ENCODE measurements at regions not wholly inside any gene's neighbourhood (a gene's known extent, or its start where the extent isn't known, plus 50 kb on each side); places are given as distances from the start of the nearest gene placed in this dataset.

- TF ChIP-seq, protein P1, sequence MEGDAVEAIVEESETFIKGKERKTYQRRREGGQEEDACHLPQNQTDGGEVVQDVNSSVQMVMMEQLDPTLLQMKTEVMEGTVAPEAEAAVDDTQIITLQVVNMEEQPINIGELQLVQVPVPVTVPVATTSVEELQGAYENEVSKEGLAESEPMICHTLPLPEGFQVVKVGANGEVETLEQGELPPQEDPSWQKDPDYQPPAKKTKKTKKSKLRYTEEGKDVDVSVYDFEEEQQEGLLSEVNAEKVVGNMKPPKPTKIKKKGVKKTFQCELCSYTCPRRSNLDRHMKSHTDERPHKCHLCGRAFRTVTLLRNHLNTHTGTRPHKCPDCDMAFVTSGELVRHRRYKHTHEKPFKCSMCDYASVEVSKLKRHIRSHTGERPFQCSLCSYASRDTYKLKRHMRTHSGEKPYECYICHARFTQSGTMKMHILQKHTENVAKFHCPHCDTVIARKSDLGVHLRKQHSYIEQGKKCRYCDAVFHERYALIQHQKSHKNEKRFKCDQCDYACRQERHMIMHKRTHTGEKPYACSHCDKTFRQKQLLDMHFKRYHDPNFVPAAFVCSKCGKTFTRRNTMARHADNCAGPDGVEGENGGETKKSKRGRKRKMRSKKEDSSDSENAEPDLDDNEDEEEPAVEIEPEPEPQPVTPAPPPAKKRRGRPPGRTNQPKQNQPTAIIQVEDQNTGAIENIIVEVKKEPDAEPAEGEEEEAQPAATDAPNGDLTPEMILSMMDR (IDR thresholded peaks at IDR 0.05): no peak
These were observed 325.6 kb downstream of the PRELID2 start for GRCh38 chr5:145509336-145510136.

DNA sequence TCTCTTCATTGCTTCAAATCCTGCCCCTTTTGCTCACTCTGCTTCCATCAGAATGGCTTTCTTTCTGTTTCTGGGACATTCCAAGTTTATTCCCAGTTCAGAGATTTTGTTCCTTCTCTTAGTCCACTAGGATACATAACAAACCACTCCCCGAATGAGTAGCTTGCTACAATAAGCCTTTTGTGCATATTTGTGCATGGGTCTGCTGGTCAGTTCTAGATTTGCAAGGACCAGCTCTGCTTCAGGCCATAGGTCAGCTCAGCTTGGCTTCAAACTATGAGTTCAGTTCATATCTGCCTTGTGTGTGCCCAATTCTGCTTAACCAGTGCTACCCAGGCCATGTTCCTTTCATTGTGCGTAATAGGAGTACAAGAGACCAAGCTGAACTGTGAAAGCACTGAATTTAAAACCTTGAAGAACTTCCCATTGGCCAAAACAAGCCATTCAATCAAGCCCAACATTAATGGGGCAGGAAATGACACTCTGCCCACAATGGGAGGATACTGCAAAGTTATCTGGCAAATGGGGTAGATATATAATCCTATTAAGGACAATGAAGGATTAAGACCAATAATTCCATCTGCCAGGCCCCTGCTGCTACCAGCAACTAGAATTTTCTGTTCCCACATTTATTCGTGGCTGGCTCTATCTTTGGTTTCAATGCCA, 328.8 kb downstream of the PRELID2 start:
- TF ChIP-seq, protein P1 (IDR thresholded peaks at IDR 0.05): no peak

DNA sequence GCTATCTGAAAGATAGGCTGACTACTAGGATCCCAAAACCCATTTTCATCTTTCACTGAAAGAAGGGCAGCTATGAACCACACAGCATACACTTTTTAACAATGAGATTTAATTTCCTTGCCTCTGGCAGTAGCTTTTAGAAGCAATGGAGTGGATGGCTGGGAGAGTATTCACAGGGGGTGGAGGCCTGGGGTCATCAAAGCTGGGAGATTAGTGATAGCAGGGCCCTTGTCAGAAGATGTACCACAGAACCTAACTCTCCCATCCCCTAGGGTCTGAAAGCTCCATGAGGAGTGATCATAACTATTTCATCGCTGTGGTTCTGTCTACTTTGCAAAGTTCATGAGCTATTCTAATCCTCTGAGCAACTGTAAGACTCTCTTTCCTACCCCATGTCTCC, 332.2 kb downstream of the PRELID2 start:
- TF ChIP-seq, protein P1 (IDR thresholded peaks at IDR 0.05): no peak

GRCh38 chr5:145500710-145501109, 334.4 kb downstream of the PRELID2 start:
- TF ChIP-seq, protein P1 (IDR thresholded peaks at IDR 0.05): no peak

DNA sequence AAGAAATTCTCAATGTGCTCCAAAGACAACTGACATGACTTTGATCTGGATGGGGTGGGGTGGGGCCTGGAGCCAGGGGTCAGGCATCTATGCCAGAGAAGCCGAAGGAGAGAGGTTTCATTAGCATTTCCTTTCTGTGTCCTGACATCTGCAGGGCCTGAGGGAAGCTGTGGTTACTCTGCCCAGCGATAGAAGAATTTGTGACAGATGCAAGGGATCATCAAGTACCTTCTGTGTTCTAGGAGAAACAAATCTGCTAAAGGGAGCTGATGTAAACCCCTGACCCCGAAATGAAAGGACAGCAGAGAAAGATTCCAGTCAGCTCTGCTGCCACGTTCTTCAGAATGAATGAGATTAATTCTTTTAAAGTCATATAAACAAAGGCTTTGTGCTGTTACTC, 335.7 kb downstream of the PRELID2 start:
- TF ChIP-seq, protein P1 (IDR thresholded peaks at IDR 0.05): no peak

DNA sequence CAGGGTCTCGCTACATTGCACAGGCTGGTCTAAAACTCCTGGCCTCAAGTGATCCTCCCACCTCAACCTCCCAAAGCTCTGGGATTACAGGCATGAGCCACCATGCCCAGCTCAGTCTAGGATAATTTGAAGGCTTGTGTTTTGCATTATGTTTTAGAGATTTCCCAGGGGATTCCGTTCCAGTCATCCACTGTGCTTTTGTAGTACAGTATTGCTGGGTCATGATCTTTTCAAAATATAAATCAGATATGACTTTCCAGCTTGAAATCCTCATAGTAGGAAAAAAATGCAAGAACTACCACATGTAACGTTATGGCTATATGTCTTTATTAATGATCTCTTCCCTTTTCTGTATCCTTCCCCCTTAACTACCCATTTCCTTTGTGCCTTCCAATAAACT, 338.1 kb downstream of the PRELID2 start:
- TF ChIP-seq, protein P1 (IDR thresholded peaks at IDR 0.05): no peak

DNA sequence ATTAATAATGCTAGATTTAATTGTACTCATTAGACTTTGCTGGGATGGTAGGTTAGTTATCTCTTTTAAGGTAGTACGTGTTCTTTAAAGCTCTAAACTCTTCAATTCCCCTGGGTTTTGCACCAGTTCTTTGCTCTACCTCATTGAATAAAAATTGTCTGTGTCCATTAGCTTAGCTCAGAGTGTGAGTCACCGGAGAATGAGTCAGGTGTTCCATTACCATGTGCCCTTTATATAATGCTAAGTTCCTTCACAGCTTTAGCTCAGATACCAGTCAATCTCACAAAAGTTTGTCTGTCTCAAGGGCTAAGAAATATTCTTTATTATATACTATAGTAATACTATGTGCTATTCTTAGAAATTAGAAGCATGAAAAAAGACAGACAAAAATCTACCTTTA, 339.4 kb downstream of the PRELID2 start:
- TF ChIP-seq, protein P1 (IDR thresholded peaks at IDR 0.05): no peak

All from LNCAP (cell line).